C4-2B (cell line): ENCODE measurements at regions not wholly inside any gene's neighbourhood (a gene's known extent, or its start where the extent isn't known, plus 50 kb on each side); places are given as distances from the start of the nearest gene placed in this dataset.

Source experiments
- ZFX ChIP-seq: fragments of 450-650 bp; IDR thresholded peaks from 2 replicates; pipeline ENCODE4 v1.6.1; 2017
- TF ChIP-seq, protein P1 (sequence below): fragments of 450-650 bp; conservative IDR thresholded peaks from 2 replicates; pipeline ENCODE4 v1.5.1; 2017; ENCODE audit warnings: mild to moderate bottlenecking

DNA sequence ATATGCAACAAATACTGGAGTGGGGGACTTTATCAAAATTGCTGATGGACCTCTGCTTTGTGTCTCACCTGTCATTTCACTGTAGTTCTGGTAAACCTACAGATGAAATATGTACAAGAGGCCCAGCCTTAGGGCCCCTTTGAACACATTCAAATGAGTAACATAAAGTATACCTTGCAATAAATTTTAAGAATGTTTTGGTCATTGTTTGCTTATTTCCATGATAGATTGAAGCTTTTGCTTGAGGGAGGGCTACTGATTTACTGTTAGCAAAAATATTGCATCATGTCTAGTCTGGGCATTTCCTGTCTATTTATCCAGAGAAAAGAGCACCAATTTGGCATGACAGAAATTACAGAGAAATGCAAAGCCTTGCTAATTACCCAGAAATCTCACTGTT lies 705.5 kb upstream of the PCDH9 start:
- TF ChIP-seq, protein P1, sequence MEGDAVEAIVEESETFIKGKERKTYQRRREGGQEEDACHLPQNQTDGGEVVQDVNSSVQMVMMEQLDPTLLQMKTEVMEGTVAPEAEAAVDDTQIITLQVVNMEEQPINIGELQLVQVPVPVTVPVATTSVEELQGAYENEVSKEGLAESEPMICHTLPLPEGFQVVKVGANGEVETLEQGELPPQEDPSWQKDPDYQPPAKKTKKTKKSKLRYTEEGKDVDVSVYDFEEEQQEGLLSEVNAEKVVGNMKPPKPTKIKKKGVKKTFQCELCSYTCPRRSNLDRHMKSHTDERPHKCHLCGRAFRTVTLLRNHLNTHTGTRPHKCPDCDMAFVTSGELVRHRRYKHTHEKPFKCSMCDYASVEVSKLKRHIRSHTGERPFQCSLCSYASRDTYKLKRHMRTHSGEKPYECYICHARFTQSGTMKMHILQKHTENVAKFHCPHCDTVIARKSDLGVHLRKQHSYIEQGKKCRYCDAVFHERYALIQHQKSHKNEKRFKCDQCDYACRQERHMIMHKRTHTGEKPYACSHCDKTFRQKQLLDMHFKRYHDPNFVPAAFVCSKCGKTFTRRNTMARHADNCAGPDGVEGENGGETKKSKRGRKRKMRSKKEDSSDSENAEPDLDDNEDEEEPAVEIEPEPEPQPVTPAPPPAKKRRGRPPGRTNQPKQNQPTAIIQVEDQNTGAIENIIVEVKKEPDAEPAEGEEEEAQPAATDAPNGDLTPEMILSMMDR, result no peak
- no peak for TF ChIP-seq ZFX
